Activated CD4-positive, alpha-beta memory T cell treated with anti-CD3 and anti-CD28 coated beads for 36 hours (primary cell): ENCODE measurements at regions not wholly inside any gene's neighbourhood (a gene's known extent, or its start where the extent isn't known, plus 50 kb on each side); places are given as distances from the start of the nearest gene placed in this dataset.

Source experiments
- CTCF ChIA-PET: fragments of 350-600 bp; sonication (Branson Sonifier 250); formaldehyde crosslinking; loops from one replicate; lab custom pipeline; 2021; ENCODE audit warnings: antibody characterized with exemption, inconsistent platforms; lab: Charles Lee
- POLR2A ChIA-PET: fragments of 350-600 bp; sonication (Branson Sonifier 250); formaldehyde crosslinking; loops from one replicate; lab custom pipeline; 2021; ENCODE audit warnings: antibody characterized with exemption; lab: Charles Lee
- DNase-seq: peaks from one replicate; pipeline ENCODE4 v3.0.0-alpha.2; 2020
- H3K27ac Mint-ChIP-seq: one replicate; pipeline ENCODE4 v1.8.0; 2021; ENCODE audit warnings: mixed read lengths
- H3K27me3 Mint-ChIP-seq: one replicate; pipeline ENCODE4 v1.8.0; 2021; ENCODE audit warnings: mixed read lengths
- H3K36me3 Mint-ChIP-seq: one replicate; pipeline ENCODE4 v1.8.0; 2021; ENCODE audit warnings: mixed read lengths
- H3K4me1 Mint-ChIP-seq: one replicate; pipeline ENCODE4 v1.8.0; 2021; ENCODE audit warnings: low read depth, mixed read lengths
- H3K4me3 Mint-ChIP-seq: one replicate; pipeline ENCODE4 v1.8.0; 2021; ENCODE audit warnings: mild to moderate bottlenecking, mixed read lengths
- H3K9me3 Mint-ChIP-seq: one replicate; pipeline ENCODE4 v1.8.0; 2021; ENCODE audit warnings: mixed read lengths
- intact Hi-C: fragments of 100-400 bp; cut with micrococcal nuclease; formaldehyde crosslinking; loops from one replicate; pipeline ENCODE4 v1.15.1; 2023

- Mint-ChIP-seq H3K36me3 (no peaks in the 10 kb centered on the region), H3K9me3 (no peaks in the 10 kb centered on the region), H3K4me1 (no peaks in the 10 kb centered on the region), H3K4me3 (no peak overlapping the region), H3K27ac (no peak overlapping the region), H3K27me3 (peaks cover 12% of the 10 kb centered on the region)
- POLR2A ChIA-PET = no interaction called here
- CTCF ChIA-PET = interaction anchor here (1.8 kb wide), 1 partner anchor 9 kb away, joined by 5 read pairs; no protein-coding TSS in a partner anchor
- intact Hi-C loops = no loop called here
- no peak for DNase-seq
Measured at GRCh38 chr18:45203677-45204076, 411.6 kb upstream of the SLC14A2 start.

GRCh38 chr18:45207328-45207727, 407.9 kb upstream of the SLC14A2 start:
- no peaks in the 10 kb centered on the region for H3K4me1 Mint-ChIP-seq
- no peak overlapping the region for H3K27ac Mint-ChIP-seq
- ChIA-PET POLR2A (no interaction called here), CTCF (interaction anchor here (0.6 kb wide), 1 partner anchor 29 kb away, joined by 3 read pairs; no protein-coding TSS in a partner anchor)
- no peaks in the 10 kb centered on the region for H3K9me3 Mint-ChIP-seq
- no peak overlapping the region for H3K4me3 Mint-ChIP-seq
- peaks cover 7% of the 10 kb centered on the region for H3K27me3 Mint-ChIP-seq
- intact Hi-C loops = no loop called here
- H3K36me3 Mint-ChIP-seq = no peaks in the 10 kb centered on the region
- no peak for DNase-seq

- ChIA-PET CTCF (interaction anchor here (0.6 kb wide), 1 partner anchor 30 kb away, joined by 3 read pairs; no protein-coding TSS in a partner anchor), POLR2A (no interaction called here)
- intact Hi-C loops = no loop called here
- Mint-ChIP-seq H3K4me3 (no peak overlapping the region), H3K4me1 (no peaks in the 10 kb centered on the region), H3K27me3 (peaks cover 9% of the 10 kb centered on the region), H3K36me3 (no peaks in the 10 kb centered on the region), H3K9me3 (no peaks in the 10 kb centered on the region), H3K27ac (no peak overlapping the region)
- no peak for DNase-seq
Measured at GRCh38 chr18:45208164-45208563, 407.1 kb upstream of the SLC14A2 start.

GRCh38 chr18:45212181-45213039, 402.9 kb upstream of the SLC14A2 start:
- H3K4me3 Mint-ChIP-seq = no peak overlapping the region
- H3K4me1 Mint-ChIP-seq = no peaks in the 10 kb centered on the region
- DNase-seq = peak; percentile 81
- intact Hi-C loops = loop anchor here (2.0 to 10.0 kb wide), 4 partner anchors 312 to 1078 kb away; partner anchors contain the start of gene SETBP1
- no peaks in the 10 kb centered on the region for H3K36me3 Mint-ChIP-seq
- no peaks in the 10 kb centered on the region for H3K9me3 Mint-ChIP-seq
- H3K27ac Mint-ChIP-seq = no peak overlapping the region
- POLR2A ChIA-PET = no interaction called here
- CTCF ChIA-PET = interaction anchor here (0.6 to 2.2 kb wide), 54 partner anchors 8 to 1641 kb away, joined by 3 to 23 read pairs (median 4); no protein-coding TSS in a partner anchor
- peaks cover 11% of the 10 kb centered on the region for H3K27me3 Mint-ChIP-seq

GRCh38 chr18:45213040-45213333, 402.3 kb upstream of the SLC14A2 start:
- ChIA-PET CTCF (interaction anchor here (0.6 to 2.2 kb wide), 52 partner anchors 9 to 1593 kb away, joined by 3 to 23 read pairs (median 4); no protein-coding TSS in a partner anchor), POLR2A (no interaction called here)
- no peak overlapping the region for H3K27ac Mint-ChIP-seq
- H3K4me3 Mint-ChIP-seq = no peak overlapping the region
- intact Hi-C loops = loop anchor here (2.0 to 10.0 kb wide), 4 partner anchors 312 to 1078 kb away; partner anchors contain the start of gene SETBP1
- no peaks in the 10 kb centered on the region for H3K4me1 Mint-ChIP-seq
- H3K27me3 Mint-ChIP-seq = peaks cover 11% of the 10 kb centered on the region
- DNase-seq = no peak
- no peaks in the 10 kb centered on the region for H3K36me3 Mint-ChIP-seq
- H3K9me3 Mint-ChIP-seq = no peaks in the 10 kb centered on the region

- intact Hi-C loops = loop anchor here (5.0 to 10.0 kb wide), 2 partner anchors 164 to 1084 kb away; no protein-coding TSS in a partner anchor
- ChIA-PET POLR2A (no interaction called here), CTCF (no interaction called here)
- no peak overlapping the region for H3K4me3 Mint-ChIP-seq
- no peaks in the 10 kb centered on the region for H3K36me3 Mint-ChIP-seq
- no peak for DNase-seq
- H3K27me3 Mint-ChIP-seq = peaks cover 7% of the 10 kb centered on the region
- H3K27ac Mint-ChIP-seq = no peak overlapping the region
- no peaks in the 10 kb centered on the region for H3K4me1 Mint-ChIP-seq
- H3K9me3 Mint-ChIP-seq = no peaks in the 10 kb centered on the region
Measured at GRCh38 chr18:45218436-45218835, 396.8 kb upstream of the SLC14A2 start.

- no peaks in the 10 kb centered on the region for H3K4me1 Mint-ChIP-seq
Measured at GRCh38 chr18:45221363-45221762, 393.9 kb upstream of the SLC14A2 start.

GRCh38 chr18:45222180-45222579, 393.1 kb upstream of the SLC14A2 start:
- Mint-ChIP-seq H3K27ac (no peak overlapping the region), H3K9me3 (no peaks in the 10 kb centered on the region), H3K36me3 (no peaks in the 10 kb centered on the region), H3K4me1 (no peaks in the 10 kb centered on the region), H3K4me3 (no peak overlapping the region), H3K27me3 (peaks cover 3% of the 10 kb centered on the region)
- intact Hi-C loops = no loop called here
- DNase-seq = no peak
- CTCF ChIA-PET = interaction anchor here (4.3 kb wide), 1 partner anchor 9 kb away, joined by 23 read pairs; no protein-coding TSS in a partner anchor
- POLR2A ChIA-PET = no interaction called here

More at GRCh38 chr18:45221363-45221762, 393.9 kb upstream of the SLC14A2 start:
- H3K4me3 Mint-ChIP-seq = no peak overlapping the region
- H3K36me3 Mint-ChIP-seq = no peaks in the 10 kb centered on the region
- peaks cover 3% of the 10 kb centered on the region for H3K27me3 Mint-ChIP-seq
- POLR2A ChIA-PET = no interaction called here
- DNase-seq = no peak
- H3K9me3 Mint-ChIP-seq = no peaks in the 10 kb centered on the region
- CTCF ChIA-PET = interaction anchor here (4.3 kb wide), 1 partner anchor 9 kb away, joined by 23 read pairs; no protein-coding TSS in a partner anchor
- H3K27ac Mint-ChIP-seq = no peak overlapping the region
- intact Hi-C loops = no loop called here

GRCh38 chr18:45227001-45227742, 388.1 kb upstream of the SLC14A2 start:
- no peaks in the 10 kb centered on the region for H3K9me3 Mint-ChIP-seq
- no peak overlapping the region for H3K4me3 Mint-ChIP-seq
- POLR2A ChIA-PET = no interaction called here
- peaks cover 3% of the 10 kb centered on the region for H3K27me3 Mint-ChIP-seq
- CTCF ChIA-PET = interaction anchor here (0.7 kb wide), 1 partner anchor 14 kb away, joined by 3 read pairs; no protein-coding TSS in a partner anchor
- H3K27ac Mint-ChIP-seq = no peak overlapping the region
- intact Hi-C loops = no loop called here
- DNase-seq = no peak
- H3K4me1 Mint-ChIP-seq = no peaks in the 10 kb centered on the region
- H3K36me3 Mint-ChIP-seq = no peaks in the 10 kb centered on the region

GRCh38 chr18:45228796-45229388, 386.4 kb upstream of the SLC14A2 start:
- Mint-ChIP-seq H3K27ac (no peak overlapping the region), H3K9me3 (no peaks in the 10 kb centered on the region), H3K36me3 (no peaks in the 10 kb centered on the region), H3K27me3 (no peaks in the 10 kb centered on the region), H3K4me1 (no peaks in the 10 kb centered on the region), H3K4me3 (no peak overlapping the region)
- CTCF ChIA-PET = no interaction called here
- DNase-seq = no peak
- POLR2A ChIA-PET = no interaction called here
- intact Hi-C loops = no loop called here

- Mint-ChIP-seq H3K27ac (no peak overlapping the region), H3K9me3 (no peaks in the 10 kb centered on the region), H3K4me1 (no peaks in the 10 kb centered on the region), H3K36me3 (no peaks in the 10 kb centered on the region), H3K27me3 (no peaks in the 10 kb centered on the region), H3K4me3 (no peak overlapping the region)
- ChIA-PET CTCF (no interaction called here), POLR2A (no interaction called here)
- DNase-seq = no peak
- intact Hi-C loops = no loop called here
Measured at GRCh38 chr18:45231617-45232016, 383.7 kb upstream of the SLC14A2 start.

GRCh38 chr18:45232061-45232460, 383.2 kb upstream of the SLC14A2 start:
- Mint-ChIP-seq H3K9me3 (no peaks in the 10 kb centered on the region), H3K27me3 (no peaks in the 10 kb centered on the region), H3K4me1 (no peaks in the 10 kb centered on the region), H3K36me3 (no peaks in the 10 kb centered on the region), H3K27ac (no peak overlapping the region), H3K4me3 (no peak overlapping the region)
- intact Hi-C loops = no loop called here
- ChIA-PET CTCF (no interaction called here), POLR2A (no interaction called here)
- DNase-seq = no peak
